NCI-H2196 treated with DMSO at 0.1 percent for 48 hours (cell line): ENCODE measurements at regions not wholly inside any gene's neighbourhood (a gene's known extent, or its start where the extent isn't known, plus 50 kb on each side); places are given as distances from the start of the nearest gene placed in this dataset.
"Not testable (repeated sequence)": the region's sequence is repeated elsewhere in the genome, so short reads cannot be mapped to it uniquely, and the experiment has no call there.

Source experiments
- DNase-seq: peaks from one replicate; lab custom pipeline; 2025; ENCODE audit not compliant: unreplicated experiment; lab: John Stamatoyannopoulos, UW

- DNase-seq: no peak
Measured at GRCh38 chr4:152073351-152074087, 312.7 kb upstream of the GATB start.

- DNase-seq: no peak
Measured at GRCh38 chr4:152072906-152073305, 312.1 kb upstream of the GATB start.

GRCh38 chr4:152072001-152072485, 311.2 kb upstream of the GATB start:
- no peak for DNase-seq

GRCh38 chr4:152070854-152071253, 310.0 kb upstream of the GATB start:
- DNase-seq: no peak

- DNase-seq: no peak
Measured at GRCh38 chr4:152068866-152069265, 308.1 kb upstream of the GATB start.

GRCh38 chr4:152065545-152065944, 304.7 kb upstream of the GATB start:
- no peak for DNase-seq

GRCh38 chr4:152064753-152065152, 303.9 kb upstream of the GATB start:
- DNase-seq: no peak

- DNase-seq: no peak
Measured at GRCh38 chr4:152064282-152064681, 303.5 kb upstream of the GATB start.

GRCh38 chr4:152063621-152064240, 302.9 kb upstream of the GATB start:
- no peak for DNase-seq

GRCh38 chr4:152062936-152063620, 302.3 kb upstream of the GATB start:
- DNase-seq: no peak

GRCh38 chr4:152054731-152055130, 293.9 kb upstream of the GATB start:
- no peak for DNase-seq

- no peak for DNase-seq
Measured at GRCh38 chr4:152052451-152053057, 291.7 kb upstream of the GATB start.

- DNase-seq: not testable (repeated sequence)
Measured at GRCh38 chr4:152051332-152051731, 290.5 kb upstream of the GATB start.

GRCh38 chr4:152050106-152050505, 289.3 kb upstream of the GATB start:
- DNase-seq: no peak

GRCh38 chr4:152047451-152047850, 286.6 kb upstream of the GATB start:
- no peak for DNase-seq

GRCh38 chr4:152045807-152046571, 285.2 kb upstream of the GATB start:
- DNase-seq: no peak

GRCh38 chr4:152045449-152045806, 284.6 kb upstream of the GATB start:
- no peak for DNase-seq

GRCh38 chr4:152044331-152045036, 283.7 kb upstream of the GATB start:
- no peak for DNase-seq

- DNase-seq: no peak
Measured at GRCh38 chr4:152041295-152041694, 280.5 kb upstream of the GATB start.

- no peak for DNase-seq
Measured at GRCh38 chr4:152039691-152040090, 278.9 kb upstream of the GATB start.
